ENCODE measurements at regions not wholly inside any gene's neighbourhood (a gene's known extent, or its start where the extent isn't known, plus 50 kb on each side); places are given as distances from the start of the nearest gene placed in this dataset.

- peaks cover 14% of the 10 kb centered on the region for H3K9me3 Mint-ChIP-seq (ENCODE audit: low read depth, unreplicated experiment)
- BruUV-seq (replicated peaks) = no TSS peak
- H3K36me3 Mint-ChIP-seq (ENCODE audit: insufficient read depth, unreplicated experiment) = no peaks in the 10 kb centered on the region
- no peaks in the 10 kb centered on the region for H3K27me3 Mint-ChIP-seq (ENCODE audit: unreplicated experiment)
- no peak for DNase-seq
- intact Hi-C loops (cut with micrococcal nuclease; ENCODE audit: unreplicated experiment) = no loop called here
- CTCF ChIA-PET = no interaction called here
- H3K4me3 Mint-ChIP-seq (ENCODE audit: low read depth, unreplicated experiment) = no peak overlapping the region
- TF ChIP-seq CTCF (IDR thresholded peaks at IDR 0.05; ENCODE audit: unreplicated experiment) = no peak
- H3K4me1 Mint-ChIP-seq (ENCODE audit: low read depth, unreplicated experiment) = no peaks in the 10 kb centered on the region
- H3K27ac Mint-ChIP-seq (ENCODE audit: unreplicated experiment) = no peak overlapping the region
Observed at GRCh38 chr7:45993621-45994020, 72.5 kb upstream of the IGFBP3 start.

DNA sequence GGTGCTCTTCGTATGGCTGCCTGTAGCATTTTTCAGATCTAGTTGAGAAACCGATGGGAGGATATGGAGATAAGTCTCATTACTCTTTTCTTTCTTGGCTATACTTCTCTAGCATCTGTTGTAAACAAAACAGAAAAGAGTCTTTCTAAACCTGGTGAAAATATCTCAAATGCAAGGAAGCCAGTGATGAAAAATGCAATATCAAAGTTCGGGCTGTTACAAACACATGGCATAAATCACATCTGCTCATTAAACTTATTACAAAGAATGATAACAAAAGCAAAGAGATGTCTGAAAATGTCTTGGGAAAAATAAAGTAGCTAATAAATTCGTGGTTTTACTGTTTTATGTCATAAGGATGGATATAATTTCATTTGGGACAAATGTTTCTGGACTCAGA, 71.8 kb upstream of the IGFBP3 start:
- no TSS peak for BruUV-seq (replicated peaks)
- H3K4me3 Mint-ChIP-seq (ENCODE audit: low read depth, unreplicated experiment) = no peak overlapping the region
- intact Hi-C loops (cut with micrococcal nuclease; ENCODE audit: unreplicated experiment) = no loop called here
- CTCF ChIA-PET = interaction anchor here (0.8 kb wide), 1 partner anchor 11 kb away, joined by 4 read pairs; no protein-coding TSS in a partner anchor
- H3K4me1 Mint-ChIP-seq (ENCODE audit: low read depth, unreplicated experiment) = no peaks in the 10 kb centered on the region
- DNase-seq = no peak
- H3K27me3 Mint-ChIP-seq (ENCODE audit: unreplicated experiment) = no peaks in the 10 kb centered on the region
- no peak for TF ChIP-seq CTCF (IDR thresholded peaks at IDR 0.05; ENCODE audit: unreplicated experiment)
- H3K36me3 Mint-ChIP-seq (ENCODE audit: insufficient read depth, unreplicated experiment) = no peaks in the 10 kb centered on the region
- H3K9me3 Mint-ChIP-seq (ENCODE audit: low read depth, unreplicated experiment) = peaks cover 12% of the 10 kb centered on the region
- no peak overlapping the region for H3K27ac Mint-ChIP-seq (ENCODE audit: unreplicated experiment)

GRCh38 chr7:45990276-45990675, 69.2 kb upstream of the IGFBP3 start:
- peaks cover 15% of the 10 kb centered on the region for H3K4me1 Mint-ChIP-seq (ENCODE audit: low read depth, unreplicated experiment)
- H3K27ac Mint-ChIP-seq (ENCODE audit: unreplicated experiment) = no peak overlapping the region
- CTCF ChIA-PET = interaction anchor here (0.7 to 1.7 kb wide), 2 partner anchors 18 to 67 kb away, joined by 3 to 4 read pairs; no protein-coding TSS in a partner anchor
- H3K4me3 Mint-ChIP-seq (ENCODE audit: low read depth, unreplicated experiment) = no peak overlapping the region
- peaks cover 5% of the 10 kb centered on the region for H3K9me3 Mint-ChIP-seq (ENCODE audit: low read depth, unreplicated experiment)
- H3K36me3 Mint-ChIP-seq (ENCODE audit: insufficient read depth, unreplicated experiment) = no peaks in the 10 kb centered on the region
- H3K27me3 Mint-ChIP-seq (ENCODE audit: unreplicated experiment) = no peaks in the 10 kb centered on the region
- no TSS peak for BruUV-seq (replicated peaks)
- intact Hi-C loops (cut with micrococcal nuclease; ENCODE audit: unreplicated experiment) = no loop called here
- no peak for DNase-seq
- TF ChIP-seq CTCF (IDR thresholded peaks at IDR 0.05; ENCODE audit: unreplicated experiment) = no peak

GRCh38 chr7:45988405-45989057, 67.5 kb upstream of the IGFBP3 start:
- CTCF ChIA-PET = interaction anchor here (1.1 kb wide), 1 partner anchor 16 kb away, joined by 4 read pairs; no protein-coding TSS in a partner anchor
- no TSS peak for BruUV-seq (replicated peaks)
- peaks cover 5% of the 10 kb centered on the region for H3K9me3 Mint-ChIP-seq (ENCODE audit: low read depth, unreplicated experiment)
- intact Hi-C loops (cut with micrococcal nuclease; ENCODE audit: unreplicated experiment) = no loop called here
- H3K36me3 Mint-ChIP-seq (ENCODE audit: insufficient read depth, unreplicated experiment) = peaks cover 6% of the 10 kb centered on the region
- no peak for TF ChIP-seq CTCF (IDR thresholded peaks at IDR 0.05; ENCODE audit: unreplicated experiment)
- H3K27ac Mint-ChIP-seq (ENCODE audit: unreplicated experiment) = no peak overlapping the region
- H3K4me1 Mint-ChIP-seq (ENCODE audit: low read depth, unreplicated experiment) = peaks cover 27% of the 10 kb centered on the region
- no peaks in the 10 kb centered on the region for H3K27me3 Mint-ChIP-seq (ENCODE audit: unreplicated experiment)
- DNase-seq = no peak
- H3K4me3 Mint-ChIP-seq (ENCODE audit: low read depth, unreplicated experiment) = no peak overlapping the region

All from Calu3 (cell line).